ENCODE measurements at regions not wholly inside any gene's neighbourhood (a gene's known extent, or its start where the extent isn't known, plus 50 kb on each side); places are given as distances from the start of the nearest gene placed in this dataset.

DNA sequence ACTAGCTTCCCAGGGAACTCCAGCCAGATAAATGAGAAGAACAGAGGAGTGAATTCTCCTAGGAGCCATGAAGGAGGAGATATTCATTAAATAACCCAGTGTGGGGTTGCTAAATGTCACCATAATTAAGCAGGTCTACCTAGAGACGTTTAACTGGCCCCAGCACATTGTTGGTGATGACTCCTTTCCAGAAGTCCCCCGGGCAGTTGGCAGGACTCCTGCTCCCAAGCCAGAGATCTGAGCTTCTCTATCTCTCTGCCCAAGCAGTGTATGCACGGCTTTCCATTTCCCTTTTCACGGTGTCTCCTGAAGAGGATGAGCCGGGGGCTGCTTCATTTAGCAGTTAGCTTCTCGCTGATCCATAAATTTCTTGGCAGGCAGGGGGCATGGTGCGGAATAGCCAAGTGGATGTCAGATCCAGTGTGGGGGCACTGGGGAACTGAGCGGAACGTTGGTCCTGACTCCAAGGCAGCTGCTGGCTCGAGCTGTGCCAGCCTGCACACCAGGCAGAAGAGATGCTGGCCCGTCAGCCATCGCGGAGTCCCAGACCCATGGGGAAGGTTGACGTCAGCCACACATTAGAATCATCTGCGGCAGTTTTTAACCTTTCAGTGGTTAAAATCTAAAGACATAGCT lies 142.0 kb upstream of the NPY start:
- TF ChIP-seq, protein P1, sequence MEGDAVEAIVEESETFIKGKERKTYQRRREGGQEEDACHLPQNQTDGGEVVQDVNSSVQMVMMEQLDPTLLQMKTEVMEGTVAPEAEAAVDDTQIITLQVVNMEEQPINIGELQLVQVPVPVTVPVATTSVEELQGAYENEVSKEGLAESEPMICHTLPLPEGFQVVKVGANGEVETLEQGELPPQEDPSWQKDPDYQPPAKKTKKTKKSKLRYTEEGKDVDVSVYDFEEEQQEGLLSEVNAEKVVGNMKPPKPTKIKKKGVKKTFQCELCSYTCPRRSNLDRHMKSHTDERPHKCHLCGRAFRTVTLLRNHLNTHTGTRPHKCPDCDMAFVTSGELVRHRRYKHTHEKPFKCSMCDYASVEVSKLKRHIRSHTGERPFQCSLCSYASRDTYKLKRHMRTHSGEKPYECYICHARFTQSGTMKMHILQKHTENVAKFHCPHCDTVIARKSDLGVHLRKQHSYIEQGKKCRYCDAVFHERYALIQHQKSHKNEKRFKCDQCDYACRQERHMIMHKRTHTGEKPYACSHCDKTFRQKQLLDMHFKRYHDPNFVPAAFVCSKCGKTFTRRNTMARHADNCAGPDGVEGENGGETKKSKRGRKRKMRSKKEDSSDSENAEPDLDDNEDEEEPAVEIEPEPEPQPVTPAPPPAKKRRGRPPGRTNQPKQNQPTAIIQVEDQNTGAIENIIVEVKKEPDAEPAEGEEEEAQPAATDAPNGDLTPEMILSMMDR (IDR thresholded peaks at IDR 0.05): no peak
- no peak for TF ChIP-seq POLR2A (IDR thresholded peaks at IDR 0.05)
